Esophagus squamous epithelium (tissue), 5 donors: ENCODE measurements at regions not wholly inside any gene's neighbourhood (a gene's known extent, or its start where the extent isn't known, plus 50 kb on each side); places are given as distances from the start of the nearest gene placed in this dataset.

Source experiments
- DNase-seq: peaks from one replicate; lab custom pipeline; 2025; lab: John Stamatoyannopoulos, UW
- H3K27ac ChIP-seq, 4 donors: fragments of 200-600 bp; sonication (generic); one replicate each; pipeline ENCODE4 v1.5.1; 2016 to 2019; ENCODE audit warnings: mild to moderate bottlenecking in 1 of 4
- H3K27me3 ChIP-seq, 4 donors: fragments of 200-600 bp; sonication (generic); 1 replicate in 3 of 4; 2 replicates in 1 of 4; pipeline versions ENCODE4 v1.5.1 to v1.6.0; 2017 to 2021; ENCODE audit warnings: antibody characterized with exemption in 1 of 4
- H3K36me3 ChIP-seq, 3 donors: fragments of 200-600 bp; sonication (generic); one replicate each; pipeline ENCODE4 v1.5.1; 2016 to 2019
- H3K4me1 ChIP-seq, 3 donors: fragments of 200-600 bp; sonication (generic); one replicate each; pipeline ENCODE4 v1.5.1; 2017 to 2019
- H3K4me3 ChIP-seq, 4 donors: fragments of 200-600 bp; sonication (generic); 1 replicate in 3 of 4; 2 replicates in 1 of 4; pipeline ENCODE4 v1.5.1; 2016 to 2019; ENCODE audit warnings: mild to moderate bottlenecking in 2 of 4, moderate library complexity in 1 of 4
- H3K9me3 ChIP-seq, 3 donors: fragments of 200-600 bp; sonication (generic); one replicate each; pipeline ENCODE4 v1.5.1; 2016 to 2019
- POLR2A ChIP-seq, 4 donors: fragments of 450-650 bp; IDR thresholded peaks; one replicate each; pipeline ENCODE4 v1.6.1; 2017; ENCODE audit warnings: antibody characterized with exemption in 4 of 4, mild to moderate bottlenecking in 4 of 4, moderate library complexity in 3 of 4
- WGBS, 2 donors: methylation state at CpG; one replicate each; pipeline ENCODE4 v1.1.5; 2018; 5-methylcytosine and 5-hydroxymethylcytosine counted together
- intact Hi-C: fragments of 100-400 bp; cut with DNase I; formaldehyde crosslinking; loops from one replicate; pipeline ENCODE4 v1.15.0; 2022
- TF ChIP-seq, protein P1 (sequence below), 6 experiments: fragments of 450-650 bp in 4 of 6; fragments of 200-600 bp in 2 of 6; sonication (generic) in 2 of 6; IDR thresholded peaks; one replicate each; pipeline ENCODE4 v1.5.1; 2016 to 2019; ENCODE audit warnings: antibody characterized with exemption in 6 of 6, mild to moderate bottlenecking in 4 of 6, moderate library complexity in 4 of 6
- donor health status: DM: yes; HTN: yes; CAD: no.

DNA sequence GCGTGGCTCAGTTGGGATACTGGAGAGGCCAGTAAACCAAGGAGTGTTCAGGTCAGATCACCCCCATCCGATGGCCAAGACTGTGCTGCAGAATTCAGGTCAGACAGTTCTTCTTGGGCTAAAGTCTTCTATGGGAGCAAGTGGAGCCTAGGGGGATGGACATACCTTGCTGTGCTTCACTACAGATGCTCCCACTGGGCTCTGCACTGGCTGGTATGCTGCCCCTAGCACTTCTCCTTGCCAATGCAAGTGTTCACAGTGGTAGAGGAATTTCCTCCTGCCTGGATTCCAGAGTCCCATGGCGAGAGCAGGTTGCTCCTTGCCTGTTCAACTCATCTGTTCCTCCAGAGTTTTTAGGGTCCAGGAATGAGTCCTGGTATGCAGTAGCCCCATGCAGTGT lies 134.2 kb upstream of the EDIL3 start:
- Histone ChIP-seq H3K27me3 (no peaks in the 10 kb centered on the region), H3K9me3 (no peaks in the 10 kb centered on the region), H3K27ac (no peak overlapping the region), H3K4me3 (no peak overlapping the region), H3K4me1 (no peaks in the 10 kb centered on the region), H3K36me3 (no peaks in the 10 kb centered on the region)
- TF ChIP-seq, protein P1, sequence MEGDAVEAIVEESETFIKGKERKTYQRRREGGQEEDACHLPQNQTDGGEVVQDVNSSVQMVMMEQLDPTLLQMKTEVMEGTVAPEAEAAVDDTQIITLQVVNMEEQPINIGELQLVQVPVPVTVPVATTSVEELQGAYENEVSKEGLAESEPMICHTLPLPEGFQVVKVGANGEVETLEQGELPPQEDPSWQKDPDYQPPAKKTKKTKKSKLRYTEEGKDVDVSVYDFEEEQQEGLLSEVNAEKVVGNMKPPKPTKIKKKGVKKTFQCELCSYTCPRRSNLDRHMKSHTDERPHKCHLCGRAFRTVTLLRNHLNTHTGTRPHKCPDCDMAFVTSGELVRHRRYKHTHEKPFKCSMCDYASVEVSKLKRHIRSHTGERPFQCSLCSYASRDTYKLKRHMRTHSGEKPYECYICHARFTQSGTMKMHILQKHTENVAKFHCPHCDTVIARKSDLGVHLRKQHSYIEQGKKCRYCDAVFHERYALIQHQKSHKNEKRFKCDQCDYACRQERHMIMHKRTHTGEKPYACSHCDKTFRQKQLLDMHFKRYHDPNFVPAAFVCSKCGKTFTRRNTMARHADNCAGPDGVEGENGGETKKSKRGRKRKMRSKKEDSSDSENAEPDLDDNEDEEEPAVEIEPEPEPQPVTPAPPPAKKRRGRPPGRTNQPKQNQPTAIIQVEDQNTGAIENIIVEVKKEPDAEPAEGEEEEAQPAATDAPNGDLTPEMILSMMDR (IDR thresholded peaks at IDR 0.05): no peak
- TF ChIP-seq POLR2A (IDR thresholded peaks at IDR 0.05): no peak
- intact Hi-C loops: no loop called here
- no peak for DNase-seq
- WGBS, 2 donors: 71 to 83% methylated on average over 1 to 3 of the region's 3 CpGs

DNA sequence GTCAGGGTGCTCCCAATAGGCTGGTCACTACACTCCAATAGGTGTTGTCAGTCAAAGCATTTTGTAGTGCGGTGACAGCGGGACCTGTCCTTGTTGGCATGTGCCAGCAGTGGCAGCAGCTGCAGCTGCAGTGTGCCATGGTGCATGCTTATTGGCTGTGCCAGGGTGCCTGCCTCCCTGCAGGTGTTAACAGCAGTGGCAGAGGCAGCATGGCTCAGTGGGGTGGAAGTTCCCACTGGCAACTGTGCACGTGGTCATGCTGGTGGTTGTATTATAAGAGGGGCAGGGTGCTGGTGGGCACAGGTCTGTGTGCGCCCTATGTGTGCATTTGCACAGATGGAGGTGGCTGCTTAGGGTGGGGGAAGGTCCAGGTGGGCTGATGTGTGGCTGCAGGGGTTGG lies 133.7 kb upstream of the EDIL3 start:
- Histone ChIP-seq H3K27ac (no peak overlapping the region), H3K36me3 (no peaks in the 10 kb centered on the region), H3K4me1 (no peaks in the 10 kb centered on the region), H3K27me3 (no peaks in the 10 kb centered on the region), H3K9me3 (no peaks in the 10 kb centered on the region), H3K4me3 (no peak overlapping the region)
- 100% methylated on average over 1 to 2 of the region's 4 CpGs for whole genome bisulfite sequencing, 2 donors
- intact Hi-C loops: no loop called here
- DNase-seq: no peak
- TF ChIP-seq, protein P1 (IDR thresholded peaks at IDR 0.05): no peak
- TF ChIP-seq POLR2A (IDR thresholded peaks at IDR 0.05): no peak

DNA sequence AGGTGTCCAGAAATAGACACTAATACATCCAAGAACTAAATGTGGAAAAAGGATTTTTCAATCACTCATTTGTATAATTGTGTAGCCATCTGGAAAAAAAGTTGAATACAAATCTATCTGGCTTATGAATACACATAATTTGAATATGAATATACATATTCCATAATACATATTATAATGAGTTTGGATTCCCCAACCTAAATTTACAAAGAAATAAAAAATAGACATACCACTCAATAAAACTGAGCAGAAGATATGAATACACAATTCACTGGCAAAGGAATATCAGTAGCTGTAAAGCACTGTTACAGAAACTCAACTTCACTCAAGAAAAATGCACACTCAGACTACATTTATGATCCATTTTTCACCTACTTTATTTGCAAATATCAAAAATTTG lies 121.9 kb upstream of the EDIL3 start:
- no peaks in the 10 kb centered on the region for H3K9me3 ChIP-seq
- H3K27ac ChIP-seq: no peak overlapping the region
- TF ChIP-seq, protein P1 (IDR thresholded peaks at IDR 0.05): no peak
- no peak for TF ChIP-seq POLR2A (IDR thresholded peaks at IDR 0.05)
- intact Hi-C loops: no loop called here
- H3K36me3 ChIP-seq: no peaks in the 10 kb centered on the region
- no peak for DNase-seq
- no peaks in the 10 kb centered on the region for H3K4me1 ChIP-seq
- no peaks in the 10 kb centered on the region for H3K27me3 ChIP-seq
- H3K4me3 ChIP-seq: no peak overlapping the region

DNA sequence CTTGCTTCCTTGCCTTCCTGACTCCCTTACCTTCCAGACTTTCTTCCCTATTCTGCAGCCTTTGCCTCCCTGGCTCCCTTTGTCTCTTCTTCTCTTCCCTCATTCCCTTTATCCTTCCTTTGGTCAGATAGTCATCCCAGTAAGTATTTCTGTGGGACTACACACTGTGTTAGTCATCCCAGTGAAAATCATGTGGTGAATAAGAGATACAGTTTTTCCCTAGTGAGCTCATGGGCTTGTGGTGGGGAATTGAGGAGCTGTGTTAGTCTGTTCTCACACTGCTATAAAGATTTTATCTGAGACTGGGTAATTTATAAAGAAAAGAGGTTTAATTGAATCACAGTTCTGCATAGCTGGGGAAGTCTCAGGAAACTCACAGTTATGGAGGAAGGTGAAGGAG lies 109.8 kb upstream of the EDIL3 start:
- H3K9me3 ChIP-seq: no peaks in the 10 kb centered on the region
- no peak overlapping the region for H3K27ac ChIP-seq
- H3K27me3 ChIP-seq: no peaks in the 10 kb centered on the region
- TF ChIP-seq POLR2A (IDR thresholded peaks at IDR 0.05): no peak
- TF ChIP-seq, protein P1 (IDR thresholded peaks at IDR 0.05): no peak
- H3K36me3 ChIP-seq: no peaks in the 10 kb centered on the region
- no peak for DNase-seq
- H3K4me1 ChIP-seq: no peaks in the 10 kb centered on the region
- no peak overlapping the region for H3K4me3 ChIP-seq
- intact Hi-C loops: no loop called here

DNA sequence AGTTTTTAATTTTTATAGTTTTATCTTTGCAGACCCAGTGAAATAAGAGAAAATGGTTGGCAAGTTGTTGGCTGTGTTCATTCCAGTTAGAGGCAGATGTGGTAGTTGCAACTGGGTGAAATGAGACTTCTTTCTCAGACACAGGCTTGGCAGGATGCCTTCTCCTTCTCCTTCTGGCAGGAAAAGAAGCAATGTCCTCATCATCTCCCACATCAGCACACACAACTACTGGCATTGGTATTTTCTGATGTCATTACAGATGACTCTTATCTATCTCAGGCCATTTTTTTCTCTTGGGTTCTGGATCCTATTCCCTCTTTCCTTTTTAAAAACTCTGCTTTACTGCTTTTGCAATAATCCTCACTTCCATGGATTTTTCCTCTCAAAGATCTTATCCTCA lies 103.3 kb upstream of the EDIL3 start:
- no peak for DNase-seq
- Histone ChIP-seq H3K36me3 (no peaks in the 10 kb centered on the region), H3K27ac (no peak overlapping the region), H3K4me3 (no peak overlapping the region), H3K4me1 (no peaks in the 10 kb centered on the region), H3K9me3 (no peaks in the 10 kb centered on the region), H3K27me3 (no peaks in the 10 kb centered on the region)
- no peak for TF ChIP-seq POLR2A (IDR thresholded peaks at IDR 0.05)
- TF ChIP-seq, protein P1 (IDR thresholded peaks at IDR 0.05): no peak
- intact Hi-C loops: no loop called here
